GM18870 (cell line): ENCODE measurements at regions not wholly inside any gene's neighbourhood (a gene's known extent, or its start where the extent isn't known, plus 50 kb on each side); places are given as distances from the start of the nearest gene placed in this dataset.

Source experiments
- ATAC-seq: cut with Tn5 transposase; IDR thresholded peaks from one replicate; pipeline ENCODE4 v1.9.1; 2021; ENCODE audit warnings: moderate library complexity; ENCODE audit not compliant: unreplicated experiment

GRCh38 chr3:165355316-165355715 is 159.1 kb upstream of the SLITRK3 start:
- ATAC-seq: no peak

- ATAC-seq: no peak
Measured at GRCh38 chr3:165347526-165347925, 151.3 kb upstream of the SLITRK3 start.

- ATAC-seq: no peak
Measured at GRCh38 chr3:165346503-165346902, 150.3 kb upstream of the SLITRK3 start.

DNA sequence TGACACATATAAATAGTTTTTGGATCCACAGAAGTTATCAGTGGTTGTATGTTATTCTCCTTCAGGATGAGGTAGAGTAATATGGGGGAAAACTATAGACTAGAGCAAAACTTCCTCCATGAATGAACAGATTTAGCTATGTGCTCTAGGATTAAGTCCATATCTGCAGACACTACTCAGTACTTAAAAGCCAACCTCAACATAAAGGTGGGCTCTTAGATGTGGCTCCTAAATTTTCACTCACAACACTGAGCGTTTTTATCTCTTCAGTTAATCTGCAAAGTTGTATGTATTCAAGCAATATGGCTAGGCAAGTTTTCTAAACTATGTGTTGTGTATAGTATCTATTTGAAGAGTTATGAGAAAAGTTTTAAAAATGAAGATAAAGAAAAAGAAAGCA is 147.0 kb upstream of the SLITRK3 start:
- ATAC-seq: no peak

DNA sequence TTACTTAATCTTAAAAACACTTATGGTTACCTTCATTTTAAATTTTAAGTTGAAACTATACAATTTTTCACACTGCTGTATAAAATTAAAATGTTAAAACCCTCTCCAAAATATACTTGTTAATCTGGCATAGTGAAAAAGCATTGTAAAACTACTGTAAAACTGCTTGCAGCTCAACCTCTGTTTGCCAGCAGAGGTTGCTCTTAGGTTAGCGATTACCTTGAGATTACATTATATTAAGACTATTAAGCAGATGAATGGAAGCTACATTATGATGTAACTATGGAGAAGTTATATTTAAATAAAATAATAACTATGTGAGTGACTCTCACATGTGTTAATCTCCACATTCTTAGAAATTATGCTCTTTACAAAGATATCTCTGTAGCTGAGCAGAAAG is 143.6 kb upstream of the SLITRK3 start:
- no peak for ATAC-seq

- ATAC-seq: no peak
Measured at GRCh38 chr3:165336786-165337185, 140.6 kb upstream of the SLITRK3 start.
